SK-N-SH treated with all-trans-retinoic acid at 6 μM for 48 hours (cell line): ENCODE measurements at regions not wholly inside any gene's neighbourhood (a gene's known extent, or its start where the extent isn't known, plus 50 kb on each side); places are given as distances from the start of the nearest gene placed in this dataset.
A peak's percentile ranks its signal among the peaks of the same experiment; 100 is the strongest.

Experiments
- ATAC-seq: fragments of 200-7000 bp; cut with Tn5 transposase; 3 replicates; pipeline ENCODE4 v1.9.1; 2020; ENCODE audit warnings: mild to moderate bottlenecking, moderate library complexity
- ARNTL ChIP-seq: fragments of 450-650 bp; formaldehyde crosslinking; IDR thresholded peaks from 2 replicates; pipeline ENCODE4 v1.5.0; 2020; ENCODE audit warnings: low read depth, mild to moderate bottlenecking, moderate library complexity, borderline replicate concordance
- BACH2 ChIP-seq: fragments of 250-450 bp; sonication (Bioruptor Pico); IDR thresholded peaks from 2 replicates; pipeline ENCODE4 v1.9.0; 2021; ENCODE audit warnings: mild to moderate bottlenecking, borderline replicate concordance
- ESRRG ChIP-seq: fragments of 250-450 bp; sonication (Bioruptor Pico); IDR thresholded peaks from 2 replicates; pipeline ENCODE4 v1.6.1; 2021; ENCODE audit warnings: mild to moderate bottlenecking
- GLIS3 ChIP-seq: fragments of 250-450 bp; sonication (Bioruptor Pico); IDR thresholded peaks from 2 replicates; pipeline ENCODE4 v1.5.0; 2020; ENCODE audit warnings: mild to moderate bottlenecking, moderate library complexity
- ISL1 ChIP-seq: fragments of 250-450 bp; sonication (Bioruptor Pico); IDR thresholded peaks from 2 replicates; pipeline ENCODE4 v2.1.2; 2022; ENCODE audit warnings: mild to moderate bottlenecking, moderate library complexity
- OSR1 ChIP-seq: fragments of 250-450 bp; sonication (Bioruptor Pico); IDR thresholded peaks from 2 replicates; pipeline ENCODE4 v1.8.0; 2022; ENCODE audit warnings: moderate library complexity, mild to moderate bottlenecking, inconsistent platforms
- PATZ1 ChIP-seq: fragments of 250-450 bp; sonication (Bioruptor Pico); IDR thresholded peaks from 2 replicates; pipeline ENCODE4 v1.8.0; 2020; ENCODE audit warnings: mild to moderate bottlenecking, moderate library complexity, borderline replicate concordance
- PPARA ChIP-seq: fragments of 250-450 bp; sonication (Bioruptor Pico); IDR thresholded peaks from 2 replicates; pipeline ENCODE4 v1.5.0; 2020; ENCODE audit warnings: mild to moderate bottlenecking, borderline replicate concordance
- RARB ChIP-seq: fragments of 250-450 bp; sonication (Bioruptor Pico); IDR thresholded peaks from 2 replicates; pipeline ENCODE4 v1.8.0; 2021; ENCODE audit warnings: mild to moderate bottlenecking, moderate library complexity
- SNAI2 ChIP-seq: fragments of 250-450 bp; sonication (Bioruptor Pico); IDR thresholded peaks from 2 replicates; pipeline ENCODE4 v1.5.0; 2020; ENCODE audit warnings: mild to moderate bottlenecking, moderate library complexity
- TCF4 ChIP-seq: fragments of 250-450 bp; sonication (Bioruptor Pico); IDR thresholded peaks from 2 replicates; pipeline ENCODE4 v1.8.0; 2021; ENCODE audit warnings: mild to moderate bottlenecking, moderate library complexity, borderline replicate concordance
- TOX ChIP-seq: fragments of 250-450 bp; sonication (Bioruptor Pico); IDR thresholded peaks from 2 replicates; pipeline ENCODE4 v1.8.0; 2021; ENCODE audit warnings: mild to moderate bottlenecking, moderate library complexity, borderline replicate concordance
- ZC3H10 ChIP-seq: fragments of 250-450 bp; sonication (Bioruptor Pico); IDR thresholded peaks from 2 replicates; pipeline ENCODE4 v1.5.1; 2021; ENCODE audit warnings: mild to moderate bottlenecking, moderate library complexity
- ZFP3 ChIP-seq: fragments of 250-450 bp; sonication (Bioruptor Pico); IDR thresholded peaks from 2 replicates; pipeline ENCODE4 v1.5.0; 2020; ENCODE audit warnings: mild to moderate bottlenecking, moderate library complexity
- ZFP30 ChIP-seq: fragments of 450-650 bp; formaldehyde crosslinking; IDR thresholded peaks from 2 replicates; pipeline ENCODE4 v1.5.0; 2022; ENCODE audit warnings: mild to moderate bottlenecking, moderate library complexity
- ZNF565 ChIP-seq: fragments of 450-650 bp; formaldehyde crosslinking; conservative IDR thresholded peaks from 2 replicates; pipeline ENCODE4 v1.5.0; 2020; ENCODE audit warnings: low read depth, mild to moderate bottlenecking, moderate library complexity
- ZNF8 ChIP-seq: fragments of 450-650 bp; formaldehyde crosslinking; IDR thresholded peaks from 2 replicates; pipeline ENCODE4 v1.5.0; 2020; ENCODE audit warnings: mild to moderate bottlenecking, moderate library complexity
- TF ChIP-seq, protein P1 (sequence below): fragments of 250-450 bp; sonication (Bioruptor Pico); IDR thresholded peaks from 2 replicates; pipeline ENCODE4 v1.5.1; 2021; ENCODE audit warnings: mild to moderate bottlenecking, moderate library complexity
- TF ChIP-seq, protein P2 (sequence below): fragments of 250-450 bp; sonication (Bioruptor Pico); IDR thresholded peaks from 2 replicates; pipeline ENCODE4 v1.5.1; 2020; ENCODE audit warnings: low read depth, mild to moderate bottlenecking, moderate library complexity
- TF ChIP-seq, protein P3 (sequence below): fragments of 250-450 bp; sonication (Bioruptor Pico); IDR thresholded peaks from 2 replicates; pipeline ENCODE4 v1.5.0; 2020; ENCODE audit warnings: mild to moderate bottlenecking, moderate library complexity
- TF ChIP-seq, protein P4 (sequence below): fragments of 250-450 bp; sonication (Bioruptor Pico); IDR thresholded peaks from 2 replicates; pipeline ENCODE4 v1.8.0; 2021; ENCODE audit warnings: low read depth, mild to moderate bottlenecking, moderate library complexity, borderline replicate concordance

DNA sequence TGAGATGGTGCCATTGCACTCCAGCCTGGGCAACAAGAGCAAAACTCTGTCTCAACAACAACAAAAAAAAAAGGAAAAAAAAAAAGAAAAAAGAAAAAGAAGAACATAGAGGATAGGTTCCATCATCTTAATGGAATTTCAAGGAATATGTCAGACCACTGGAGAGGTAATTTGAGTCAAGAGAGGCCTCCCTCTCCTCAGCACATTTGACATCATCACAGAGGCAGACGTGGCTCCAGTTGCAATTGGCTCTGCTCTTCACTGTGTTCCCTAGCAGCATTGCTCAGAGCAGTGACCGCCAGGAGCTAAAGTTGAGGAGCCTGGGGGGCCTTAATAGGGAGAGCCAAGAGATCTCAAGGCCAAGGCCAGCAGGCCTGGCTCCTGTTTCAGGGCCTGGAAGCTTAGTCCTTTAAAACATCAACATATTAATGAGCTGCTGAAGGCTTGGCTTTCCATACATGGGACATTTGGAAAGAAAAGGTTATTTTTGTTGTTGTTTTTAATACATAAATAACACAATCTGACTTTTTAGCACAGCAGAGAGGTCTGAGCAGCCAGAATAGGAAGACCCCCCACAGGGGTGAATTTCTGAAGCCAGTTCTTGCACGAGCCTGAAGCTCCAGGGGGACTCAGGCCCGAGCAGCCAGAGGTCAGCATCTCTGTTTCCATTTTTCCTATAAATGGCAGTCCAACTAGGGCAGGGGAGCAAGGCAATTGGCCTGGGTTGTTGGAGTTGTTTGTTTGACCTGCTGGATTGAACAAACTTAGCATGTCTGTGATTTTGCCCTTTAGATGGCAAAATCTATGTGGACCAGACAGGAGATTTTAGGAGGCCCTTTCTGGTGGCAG, 118.3 kb upstream of the FGGY start:
- ATAC-seq, result peak; percentile 71
- TF ChIP-seq OSR1 (CRISPR knock-in tag) (no peak), ZC3H10 (no peak), ZNF8 (CRISPR knock-in tag) (no peak), RARB (no peak), TCF4 (CRISPR knock-in tag) (no peak)
- TF ChIP-seq, protein P1, sequence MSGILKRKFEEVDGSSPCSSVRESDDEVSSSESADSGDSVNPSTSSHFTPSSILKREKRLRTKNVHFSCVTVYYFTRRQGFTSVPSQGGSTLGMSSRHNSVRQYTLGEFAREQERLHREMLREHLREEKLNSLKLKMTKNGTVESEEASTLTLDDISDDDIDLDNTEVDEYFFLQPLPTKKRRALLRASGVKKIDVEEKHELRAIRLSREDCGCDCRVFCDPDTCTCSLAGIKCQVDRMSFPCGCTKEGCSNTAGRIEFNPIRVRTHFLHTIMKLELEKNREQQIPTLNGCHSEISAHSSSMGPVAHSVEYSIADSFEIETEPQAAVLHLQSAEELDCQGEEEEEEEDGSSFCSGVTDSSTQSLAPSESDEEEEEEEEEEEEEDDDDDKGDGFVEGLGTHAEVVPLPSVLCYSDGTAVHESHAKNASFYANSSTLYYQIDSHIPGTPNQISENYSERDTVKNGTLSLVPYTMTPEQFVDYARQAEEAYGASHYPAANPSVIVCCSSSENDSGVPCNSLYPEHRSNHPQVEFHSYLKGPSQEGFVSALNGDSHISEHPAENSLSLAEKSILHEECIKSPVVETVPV (CRISPR knock-in tag), result no peak

GRCh38 chr1:59179673-59180072, 117.2 kb upstream of the FGGY start:
- TF ChIP-seq ISL1 (CRISPR knock-in tag), result no peak
- TF ChIP-seq, protein P2, sequence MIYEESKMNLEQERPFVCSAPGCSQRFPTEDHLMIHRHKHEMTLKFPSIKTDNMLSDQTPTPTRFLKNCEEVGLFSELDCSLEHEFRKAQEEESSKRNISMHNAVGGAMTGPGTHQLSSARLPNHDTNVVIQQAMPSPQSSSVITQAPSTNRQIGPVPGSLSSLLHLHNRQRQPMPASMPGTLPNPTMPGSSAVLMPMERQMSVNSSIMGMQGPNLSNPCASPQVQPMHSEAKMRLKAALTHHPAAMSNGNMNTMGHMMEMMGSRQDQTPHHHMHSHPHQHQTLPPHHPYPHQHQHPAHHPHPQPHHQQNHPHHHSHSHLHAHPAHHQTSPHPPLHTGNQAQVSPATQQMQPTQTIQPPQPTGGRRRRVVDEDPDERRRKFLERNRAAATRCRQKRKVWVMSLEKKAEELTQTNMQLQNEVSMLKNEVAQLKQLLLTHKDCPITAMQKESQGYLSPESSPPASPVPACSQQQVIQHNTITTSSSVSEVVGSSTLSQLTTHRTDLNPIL (CRISPR knock-in tag), result no peak
- no peak for TF ChIP-seq TCF4 (CRISPR knock-in tag)
- TF ChIP-seq BACH2 (CRISPR knock-in tag), result no peak
- TF ChIP-seq TOX (CRISPR knock-in tag), result no peak
- no peak for TF ChIP-seq ZC3H10
- no peak; the same call in 2 of the 3 replicates for ATAC-seq

DNA sequence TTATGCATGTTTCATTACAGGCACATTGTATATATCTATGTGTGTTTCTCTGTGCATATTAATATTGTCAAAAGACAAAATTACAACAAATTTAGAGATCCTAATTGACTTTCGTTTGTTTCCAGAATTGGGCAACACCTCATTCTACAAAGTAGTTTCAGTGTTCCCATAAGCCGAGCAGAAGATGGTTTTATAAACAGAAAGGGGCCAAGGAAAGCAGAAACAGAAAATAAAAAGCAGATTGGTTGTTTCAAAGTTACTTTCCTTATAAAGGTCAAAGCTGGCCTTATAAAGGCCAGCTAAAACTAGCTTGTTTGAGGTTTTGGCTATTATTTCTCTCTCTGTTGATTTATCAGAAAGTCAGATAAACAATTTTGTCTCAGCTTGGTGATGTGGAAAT, 116.2 kb upstream of the FGGY start:
- no peak for ATAC-seq
- no peak for TF ChIP-seq RARB
- TF ChIP-seq ARNTL, result no peak
- no peak for TF ChIP-seq ZFP3 (CRISPR knock-in tag)
- no peak for TF ChIP-seq OSR1 (CRISPR knock-in tag)
- no peak for TF ChIP-seq ZC3H10
- TF ChIP-seq TCF4 (CRISPR knock-in tag), result no peak
- TF ChIP-seq ZNF565, result no peak
- TF ChIP-seq ESRRG (CRISPR knock-in tag), result no peak
- no peak for TF ChIP-seq ISL1 (CRISPR knock-in tag)
- TF ChIP-seq TOX (CRISPR knock-in tag), result no peak
- TF ChIP-seq ZFP30 (CRISPR knock-in tag), result no peak
- TF ChIP-seq, protein P1 (CRISPR knock-in tag), result no peak
- TF ChIP-seq, protein P3, sequence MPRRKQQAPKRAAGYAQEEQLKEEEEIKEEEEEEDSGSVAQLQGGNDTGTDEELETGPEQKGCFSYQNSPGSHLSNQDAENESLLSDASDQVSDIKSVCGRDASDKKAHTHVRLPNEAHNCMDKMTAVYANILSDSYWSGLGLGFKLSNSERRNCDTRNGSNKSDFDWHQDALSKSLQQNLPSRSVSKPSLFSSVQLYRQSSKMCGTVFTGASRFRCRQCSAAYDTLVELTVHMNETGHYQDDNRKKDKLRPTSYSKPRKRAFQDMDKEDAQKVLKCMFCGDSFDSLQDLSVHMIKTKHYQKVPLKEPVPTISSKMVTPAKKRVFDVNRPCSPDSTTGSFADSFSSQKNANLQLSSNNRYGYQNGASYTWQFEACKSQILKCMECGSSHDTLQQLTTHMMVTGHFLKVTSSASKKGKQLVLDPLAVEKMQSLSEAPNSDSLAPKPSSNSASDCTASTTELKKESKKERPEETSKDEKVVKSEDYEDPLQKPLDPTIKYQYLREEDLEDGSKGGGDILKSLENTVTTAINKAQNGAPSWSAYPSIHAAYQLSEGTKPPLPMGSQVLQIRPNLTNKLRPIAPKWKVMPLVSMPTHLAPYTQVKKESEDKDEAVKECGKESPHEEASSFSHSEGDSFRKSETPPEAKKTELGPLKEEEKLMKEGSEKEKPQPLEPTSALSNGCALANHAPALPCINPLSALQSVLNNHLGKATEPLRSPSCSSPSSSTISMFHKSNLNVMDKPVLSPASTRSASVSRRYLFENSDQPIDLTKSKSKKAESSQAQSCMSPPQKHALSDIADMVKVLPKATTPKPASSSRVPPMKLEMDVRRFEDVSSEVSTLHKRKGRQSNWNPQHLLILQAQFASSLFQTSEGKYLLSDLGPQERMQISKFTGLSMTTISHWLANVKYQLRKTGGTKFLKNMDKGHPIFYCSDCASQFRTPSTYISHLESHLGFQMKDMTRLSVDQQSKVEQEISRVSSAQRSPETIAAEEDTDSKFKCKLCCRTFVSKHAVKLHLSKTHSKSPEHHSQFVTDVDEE, result no peak

- no peak for ATAC-seq
- no peak for TF ChIP-seq PATZ1 (CRISPR knock-in tag)
- TF ChIP-seq PPARA, result no peak
- TF ChIP-seq GLIS3, result no peak
- TF ChIP-seq, protein P4, sequence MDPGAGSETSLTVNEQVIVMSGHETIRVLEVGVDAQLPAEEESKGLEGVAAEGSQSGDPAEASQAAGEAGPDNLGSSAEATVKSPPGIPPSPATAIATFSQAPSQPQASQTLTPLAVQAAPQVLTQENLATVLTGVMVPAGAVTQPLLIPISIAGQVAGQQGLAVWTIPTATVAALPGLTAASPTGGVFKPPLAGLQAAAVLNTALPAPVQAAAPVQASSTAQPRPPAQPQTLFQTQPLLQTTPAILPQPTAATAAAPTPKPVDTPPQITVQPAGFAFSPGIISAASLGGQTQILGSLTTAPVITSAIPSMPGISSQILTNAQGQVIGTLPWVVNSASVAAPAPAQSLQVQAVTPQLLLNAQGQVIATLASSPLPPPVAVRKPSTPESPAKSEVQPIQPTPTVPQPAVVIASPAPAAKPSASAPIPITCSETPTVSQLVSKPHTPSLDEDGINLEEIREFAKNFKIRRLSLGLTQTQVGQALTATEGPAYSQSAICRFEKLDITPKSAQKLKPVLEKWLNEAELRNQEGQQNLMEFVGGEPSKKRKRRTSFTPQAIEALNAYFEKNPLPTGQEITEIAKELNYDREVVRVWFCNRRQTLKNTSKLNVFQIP, result no peak
- TF ChIP-seq, protein P2 (CRISPR knock-in tag), result no peak
- no peak for TF ChIP-seq OSR1 (CRISPR knock-in tag)
- TF ChIP-seq SNAI2, result no peak
- no peak for TF ChIP-seq ZNF565
Observed at GRCh38 chr1:59183749-59184317, 113.1 kb upstream of the FGGY start.
